Nucleus accumbens (tissue), 56 donors: ENCODE measurements at regions not wholly inside any gene's neighbourhood (a gene's known extent, or its start where the extent isn't known, plus 50 kb on each side); places are given as distances from the start of the nearest gene placed in this dataset.
"Not testable (repeated sequence)": the region's sequence is repeated elsewhere in the genome, so short reads cannot be mapped to it uniquely, and the experiment has no call there.

Experiments
- DNase-seq, 56 donors: peaks; one replicate each; lab custom pipeline; 2025; lab: John Stamatoyannopoulos, UW

DNA sequence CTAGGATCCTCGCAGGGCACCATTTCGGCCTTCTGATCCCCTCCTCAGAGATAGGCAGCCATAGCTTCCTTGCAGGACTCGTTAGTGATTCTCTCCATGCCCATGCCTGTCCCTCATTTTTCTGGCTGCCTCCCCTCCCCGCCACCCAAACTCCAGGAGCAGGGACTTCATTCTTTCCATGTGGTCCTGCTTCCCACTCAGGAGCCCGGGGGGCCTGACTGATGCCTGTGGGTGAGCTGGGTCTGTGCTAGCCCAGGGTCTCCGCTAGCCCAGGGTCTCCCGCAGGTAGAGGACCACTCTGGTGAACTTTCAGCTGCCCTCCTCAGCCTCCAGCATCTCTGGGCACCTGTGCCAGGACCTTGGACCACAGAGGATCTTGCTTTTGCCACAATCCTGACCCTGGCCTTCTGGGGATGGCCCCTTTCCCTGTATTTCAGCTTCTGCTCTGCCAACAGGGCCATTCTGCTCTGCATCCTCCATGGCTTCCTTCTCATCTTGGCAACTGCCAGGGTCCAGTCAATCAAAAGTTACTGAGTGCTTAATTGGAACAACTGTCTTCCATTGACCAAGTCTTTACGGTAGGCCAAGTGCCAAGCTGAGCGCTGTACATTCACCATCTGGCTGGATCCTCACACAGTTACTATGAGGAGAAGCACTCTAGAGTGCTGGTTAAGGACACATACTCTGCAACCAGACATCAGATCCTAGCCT is 152.2 kb downstream of the EFNB1 start:
- no peak for DNase-seq

DNA sequence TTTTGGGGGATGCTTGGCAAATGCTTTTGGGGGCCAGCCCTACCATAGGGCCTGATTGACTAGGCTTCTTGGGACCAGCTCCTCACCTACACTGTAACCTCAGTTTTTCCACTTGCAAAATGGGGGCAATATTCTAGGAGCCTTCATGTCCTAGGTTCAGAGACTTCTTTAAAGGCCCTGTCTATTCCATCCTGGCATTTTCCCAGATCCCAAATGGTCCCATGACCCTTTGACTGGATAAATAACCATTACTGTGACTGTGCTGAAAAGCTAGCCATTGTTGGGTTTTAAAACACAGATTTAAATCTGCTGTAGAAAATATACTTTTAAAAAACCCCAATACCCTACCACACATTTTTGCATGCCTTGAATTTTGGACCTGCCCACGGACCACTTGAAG is 149.8 kb downstream of the EFNB1 start:
- no peak for DNase-seq

DNA sequence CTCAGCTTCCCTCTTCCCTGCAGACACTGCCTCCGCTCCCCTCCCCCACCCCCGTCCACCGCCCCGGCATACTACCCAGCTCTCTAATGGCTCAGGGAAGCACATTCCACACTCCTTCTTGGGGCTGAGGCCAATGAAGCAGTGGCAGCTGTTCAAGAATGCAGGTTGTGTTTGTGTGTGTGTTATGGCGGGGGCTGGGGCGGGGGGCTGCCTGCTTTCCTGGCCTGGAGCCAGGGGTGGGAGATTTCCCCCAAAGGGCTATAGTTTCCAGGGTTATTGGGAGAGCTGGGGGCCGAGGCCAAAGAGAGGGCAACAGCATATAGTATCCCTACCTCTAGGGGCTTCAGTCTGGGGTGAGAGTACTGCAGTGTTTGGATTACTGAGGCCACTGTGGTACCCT is 149.4 kb downstream of the EFNB1 start:
- no peak for DNase-seq

DNA sequence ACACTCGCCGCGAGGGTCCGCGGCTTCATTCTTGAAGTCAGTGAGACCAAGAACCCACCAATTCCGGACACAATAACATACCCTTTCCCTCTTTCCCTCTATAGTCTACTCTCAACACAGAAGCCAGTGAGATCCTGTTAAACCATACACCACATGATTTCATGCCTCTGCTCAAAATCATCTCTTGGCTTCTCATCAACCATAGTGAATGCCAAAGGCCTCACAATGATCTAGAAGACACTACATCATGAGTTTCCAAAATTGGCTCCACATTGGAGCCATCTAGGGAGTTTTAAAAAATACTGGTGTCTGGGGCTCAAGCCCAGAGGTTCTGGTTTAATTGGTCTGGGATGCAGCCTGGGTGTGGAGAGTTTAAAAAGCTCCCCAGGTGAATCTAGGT is 124.5 kb downstream of the EFNB1 start:
- no peak for DNase-seq

DNA sequence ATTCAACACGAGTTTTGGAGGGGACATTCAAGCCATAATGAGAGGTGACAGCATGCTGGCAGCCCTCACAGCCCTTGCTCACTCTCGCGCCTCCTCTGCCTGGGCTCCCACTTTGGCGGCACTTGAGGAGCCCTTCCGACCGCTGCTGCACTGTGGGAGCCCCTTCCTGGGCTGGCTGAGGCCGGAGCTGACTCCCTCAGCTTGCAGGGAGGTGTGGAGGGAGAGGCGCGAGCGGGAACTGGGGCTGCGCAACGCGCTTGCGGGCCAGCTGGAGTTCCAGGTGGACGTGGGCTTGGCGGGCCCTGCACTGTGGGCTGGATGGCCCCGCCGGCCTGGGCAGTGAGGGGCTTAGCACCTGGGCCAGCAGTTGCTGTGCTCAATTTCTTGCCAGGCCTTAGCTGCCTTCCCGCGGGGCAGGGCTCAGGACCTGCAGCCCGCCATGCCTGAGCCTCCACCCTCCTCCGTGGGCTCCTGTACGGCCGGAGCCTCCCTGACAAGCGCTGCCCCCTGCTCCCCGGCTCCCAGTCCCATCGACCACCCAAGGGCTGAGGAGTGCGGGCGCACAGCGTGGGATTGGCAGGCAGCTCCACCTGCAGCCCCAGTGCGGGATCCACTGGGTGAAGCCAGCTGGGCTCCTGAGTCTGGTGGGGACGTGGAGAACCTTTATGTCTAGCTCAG is 123.3 kb downstream of the EFNB1 start:
- DNase-seq, result not testable (repeated sequence)

DNA sequence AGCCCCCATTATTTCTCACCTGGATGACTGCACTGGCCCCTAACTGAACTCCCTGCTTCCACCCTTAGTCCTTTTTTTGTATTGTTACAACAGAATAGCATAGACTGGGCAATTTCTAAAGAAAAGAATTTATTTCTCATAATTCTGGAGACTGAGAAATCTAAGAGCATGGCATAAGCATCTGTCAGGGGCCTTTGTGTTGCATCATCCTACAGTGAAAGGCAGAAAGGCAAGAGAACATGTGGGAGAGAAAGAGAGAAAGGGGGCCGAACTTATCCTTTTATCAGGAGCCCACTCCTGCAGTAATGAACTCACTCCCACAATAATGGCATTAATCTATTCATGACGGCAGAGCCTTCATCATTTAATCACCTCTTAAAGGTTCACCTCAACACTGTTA is 122.1 kb downstream of the EFNB1 start:
- DNase-seq, result no peak

DNA sequence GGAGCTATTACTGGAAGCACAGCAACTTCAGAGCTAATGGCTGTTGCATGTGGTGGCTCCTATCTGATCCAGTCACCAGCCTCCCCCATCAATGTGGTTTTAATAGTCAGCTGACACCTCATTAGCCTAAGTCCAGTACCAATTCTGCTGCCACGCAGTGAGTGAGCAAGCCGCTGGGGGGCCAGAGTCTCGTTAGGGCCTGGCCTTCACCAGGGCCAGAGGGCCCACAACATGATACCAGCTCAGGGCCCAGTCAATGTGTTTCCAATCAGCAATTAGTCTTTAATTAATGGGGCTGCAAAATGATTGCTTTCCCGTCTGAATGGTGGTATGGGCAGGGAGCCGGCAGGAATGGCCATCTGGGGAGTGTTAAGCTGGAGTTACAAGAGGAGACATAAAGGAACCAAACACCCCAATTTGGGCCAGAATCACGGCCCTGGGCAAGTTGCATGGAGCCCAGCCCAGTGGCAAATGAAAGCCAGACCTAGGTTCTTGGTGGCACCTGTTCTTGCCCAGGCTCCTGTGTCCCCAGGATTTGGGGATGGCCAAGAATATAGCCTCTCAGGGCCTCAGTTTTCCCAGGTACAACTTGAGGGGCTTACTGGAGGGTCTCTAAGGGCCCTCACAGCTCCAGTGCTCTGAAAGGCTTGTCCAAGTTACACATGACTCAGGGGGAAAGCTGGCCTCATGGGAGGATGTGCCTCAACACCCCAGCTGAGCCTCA is 119.2 kb downstream of the EFNB1 start:
- no peak for DNase-seq

DNA sequence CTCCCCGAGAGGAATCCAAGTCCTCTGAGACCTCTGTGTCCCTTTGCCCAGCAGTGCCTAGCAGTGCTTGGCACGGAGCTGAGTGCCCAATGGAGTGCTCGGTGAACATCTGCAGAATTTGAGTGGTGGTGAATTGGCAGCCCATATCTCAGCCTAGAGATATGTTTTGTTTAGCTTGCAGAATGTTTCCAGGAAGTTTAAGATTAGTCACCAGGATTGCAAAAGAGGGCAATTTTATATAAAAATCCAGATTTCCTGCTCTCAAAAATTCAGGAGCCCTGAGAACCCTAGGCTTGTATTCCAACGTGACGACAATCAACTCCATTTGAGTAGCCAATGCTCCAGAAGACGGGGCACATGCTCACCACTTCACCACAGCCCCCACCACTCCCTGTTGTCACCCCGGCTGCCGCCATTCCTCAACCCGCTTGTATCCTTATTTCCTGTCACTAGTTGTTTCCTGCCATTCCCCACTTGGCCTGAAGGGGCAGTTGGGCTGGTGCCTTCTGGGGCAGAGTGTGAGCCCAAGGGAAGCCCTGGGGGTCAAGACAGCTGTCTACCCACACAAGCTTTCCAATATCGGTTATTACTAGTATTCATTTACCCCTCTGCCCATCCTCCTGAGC is 116.9 kb downstream of the EFNB1 start:
- DNase-seq, result no peak

DNA sequence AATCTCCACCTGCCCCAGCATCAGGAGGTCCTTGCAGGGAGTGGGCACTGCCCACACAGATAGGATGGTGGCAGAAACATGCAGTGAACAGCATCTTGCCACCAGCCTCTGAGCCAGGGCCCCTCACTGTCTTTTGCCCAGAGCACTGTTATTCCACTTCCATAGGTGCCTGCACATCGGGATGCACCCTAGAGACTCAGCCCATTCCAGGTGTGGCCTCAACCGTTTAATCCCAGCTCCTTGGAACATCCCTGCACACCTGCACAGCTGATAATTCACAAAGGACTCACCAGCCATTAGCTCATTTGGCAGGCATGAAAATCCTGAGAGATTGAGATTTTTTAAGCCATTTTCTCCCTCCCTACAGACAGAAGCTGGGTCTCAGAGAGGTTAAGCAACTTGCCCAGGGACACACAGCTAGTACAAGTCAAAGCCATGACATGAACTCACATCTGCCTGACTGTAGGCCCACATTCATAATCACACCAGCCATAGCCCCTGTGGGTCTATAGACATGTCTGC is 116.3 kb downstream of the EFNB1 start:
- DNase-seq, result no peak

DNA sequence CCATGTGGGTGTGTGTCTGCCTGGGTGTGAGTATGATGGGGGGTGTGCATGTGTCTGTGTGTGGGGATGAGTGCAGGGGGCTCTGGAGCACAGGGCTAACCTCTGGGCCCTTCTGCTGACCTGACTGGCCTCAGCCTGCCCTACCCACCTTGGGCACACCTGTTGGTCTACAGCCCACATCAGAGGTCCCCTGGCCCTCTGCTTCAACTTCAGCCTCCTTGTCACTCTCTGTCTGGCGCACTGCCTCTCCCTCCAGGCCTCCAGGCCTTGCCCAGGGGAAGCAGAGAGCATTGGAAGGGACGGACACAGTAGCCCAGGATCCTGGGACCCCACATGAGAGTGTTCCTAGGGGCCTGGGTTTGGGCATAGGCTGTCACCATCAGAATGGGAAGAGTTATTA is 115.4 kb downstream of the EFNB1 start:
- DNase-seq, result no peak

DNA sequence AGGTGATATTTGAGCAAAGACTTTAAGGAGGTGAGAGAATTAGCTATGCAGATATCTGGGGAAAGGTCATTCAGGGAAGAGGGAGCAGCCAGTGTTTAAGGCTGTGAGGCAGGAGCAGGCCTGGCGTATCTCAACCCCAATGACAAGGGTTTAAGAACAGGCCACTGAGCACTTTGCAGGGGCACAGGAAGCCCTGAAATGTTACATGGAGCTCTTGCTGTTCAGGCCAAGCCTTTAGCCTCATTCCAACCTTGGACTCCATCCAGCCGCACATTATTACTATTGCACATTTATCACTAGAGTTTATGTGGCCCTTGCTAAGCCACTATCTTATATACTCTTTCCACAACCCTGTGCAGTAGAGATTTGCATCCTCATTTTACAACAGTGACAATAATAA is 114.0 kb downstream of the EFNB1 start:
- no peak for DNase-seq

DNA sequence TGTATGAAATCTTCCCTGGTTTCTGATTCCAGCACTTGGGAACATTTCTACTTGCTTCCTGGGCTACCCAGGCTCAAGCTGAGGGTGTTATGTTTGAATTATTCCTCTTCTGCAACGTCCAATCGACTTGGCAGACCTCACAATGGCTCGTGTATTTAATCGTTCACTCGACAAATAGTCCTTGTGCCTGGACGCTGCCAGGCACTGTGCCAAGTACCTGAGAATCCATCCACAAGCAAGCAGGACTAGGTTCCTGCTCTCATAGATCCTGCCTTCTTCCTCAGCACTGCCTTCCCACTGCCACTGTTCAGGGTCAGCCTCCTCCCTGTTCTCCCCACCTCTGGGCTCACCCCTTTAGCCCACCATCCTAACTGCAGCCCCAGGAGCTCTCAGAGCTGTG is 113.3 kb downstream of the EFNB1 start:
- no peak for DNase-seq

DNA sequence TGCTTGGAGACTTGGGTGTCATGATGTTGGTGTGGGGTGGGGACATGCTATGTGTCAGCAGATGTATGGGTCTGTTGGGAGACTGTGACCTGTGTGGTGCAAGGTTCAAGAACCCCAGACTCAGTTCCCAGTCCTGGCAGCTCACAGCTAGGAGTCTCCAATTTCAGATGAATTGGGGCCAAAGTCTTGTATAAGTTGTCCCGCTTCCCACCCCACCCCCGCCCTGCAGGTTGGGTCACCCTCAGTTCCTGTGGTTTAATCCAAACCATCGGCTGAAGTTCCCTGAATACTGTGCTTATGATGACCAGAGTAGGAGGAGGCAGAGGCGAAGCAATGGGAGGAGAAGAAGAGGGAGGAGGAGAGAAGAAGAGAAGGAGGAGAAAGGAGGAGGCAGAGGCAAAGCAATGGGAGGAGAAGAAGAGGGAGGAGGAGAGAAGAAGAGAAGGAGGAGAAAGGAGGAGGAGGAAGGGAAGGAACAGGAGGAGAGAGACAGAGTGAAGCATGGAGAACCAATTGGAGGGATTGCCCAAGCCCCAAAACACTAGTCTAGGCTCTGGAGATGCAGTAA is 112.6 kb downstream of the EFNB1 start:
- DNase-seq, result no peak

DNA sequence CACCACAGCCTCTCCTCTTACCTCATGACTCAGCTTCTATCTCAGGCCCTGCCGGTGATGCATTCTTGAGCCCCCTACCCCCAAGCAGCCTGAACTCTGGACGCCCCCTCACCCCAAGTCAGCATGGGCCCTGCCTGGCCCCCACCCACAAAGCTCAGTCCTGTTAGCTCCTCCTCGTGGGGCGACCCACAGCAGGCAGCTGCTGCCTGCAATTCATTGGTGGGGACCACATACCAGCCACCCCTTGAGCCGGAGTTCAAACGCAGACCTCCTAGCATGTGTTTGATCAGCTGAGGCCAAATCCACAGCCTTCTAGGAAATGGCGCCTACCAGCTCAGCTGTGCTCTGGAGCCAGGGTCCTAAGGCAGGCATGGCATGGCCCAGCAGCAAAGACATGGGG is 111.8 kb downstream of the EFNB1 start:
- no peak for DNase-seq

DNA sequence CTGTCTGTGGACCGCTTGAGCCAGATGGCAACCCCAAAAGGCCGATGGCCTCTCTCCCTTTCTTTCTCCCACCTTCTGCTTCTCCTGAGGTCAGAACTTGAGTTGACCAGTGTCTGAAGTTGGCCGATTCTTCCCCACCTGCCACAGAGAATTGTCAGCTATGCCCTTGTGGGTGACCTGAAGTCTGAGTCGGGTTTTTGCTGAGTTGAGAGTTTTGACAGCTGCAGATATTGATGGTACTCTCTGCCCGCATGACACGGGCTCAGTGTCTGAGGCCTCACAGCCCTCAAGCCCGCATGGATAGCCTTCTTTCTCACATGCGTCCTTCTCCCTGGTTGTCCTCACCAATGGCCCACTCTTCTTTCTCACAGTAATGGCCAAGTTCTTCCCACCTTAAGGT is 111.0 kb downstream of the EFNB1 start:
- no peak for DNase-seq

DNA sequence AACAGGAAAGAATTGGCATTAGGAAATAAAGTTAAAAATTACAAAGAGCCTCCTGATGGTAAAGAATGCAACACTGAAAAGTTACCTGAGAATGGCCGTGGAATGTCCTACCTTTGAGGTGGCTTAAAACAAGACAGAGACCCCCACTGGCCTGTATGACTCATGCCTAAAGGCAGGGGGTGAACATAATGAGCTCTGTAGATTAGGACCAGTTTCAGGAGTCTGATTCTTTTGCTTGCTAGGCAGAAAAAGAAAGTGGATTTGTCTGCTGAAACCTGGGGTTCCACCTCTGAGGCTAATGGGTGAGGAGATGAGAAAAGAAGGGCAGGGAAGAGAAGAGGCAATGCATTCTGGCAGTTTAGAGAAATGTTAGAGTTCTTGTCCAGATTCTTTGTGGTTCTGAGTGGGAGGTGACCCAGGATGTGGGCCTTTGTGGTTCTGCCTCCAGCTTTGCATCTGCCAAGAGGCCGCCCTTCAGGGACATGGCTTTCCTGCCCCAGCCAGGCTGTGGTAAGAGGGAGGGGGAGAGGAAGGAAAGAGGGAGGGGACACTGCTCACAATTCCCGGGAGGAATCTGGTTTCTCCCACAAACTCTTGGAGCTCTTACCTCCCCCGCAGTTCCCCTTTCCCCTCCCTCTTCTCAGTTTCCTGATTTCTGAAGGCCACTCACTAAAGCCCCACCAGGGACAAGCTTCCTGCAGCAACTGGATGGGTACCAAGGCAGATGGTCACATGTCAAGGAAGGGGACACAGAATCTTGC is 109.6 kb downstream of the EFNB1 start:
- DNase-seq, result no peak

DNA sequence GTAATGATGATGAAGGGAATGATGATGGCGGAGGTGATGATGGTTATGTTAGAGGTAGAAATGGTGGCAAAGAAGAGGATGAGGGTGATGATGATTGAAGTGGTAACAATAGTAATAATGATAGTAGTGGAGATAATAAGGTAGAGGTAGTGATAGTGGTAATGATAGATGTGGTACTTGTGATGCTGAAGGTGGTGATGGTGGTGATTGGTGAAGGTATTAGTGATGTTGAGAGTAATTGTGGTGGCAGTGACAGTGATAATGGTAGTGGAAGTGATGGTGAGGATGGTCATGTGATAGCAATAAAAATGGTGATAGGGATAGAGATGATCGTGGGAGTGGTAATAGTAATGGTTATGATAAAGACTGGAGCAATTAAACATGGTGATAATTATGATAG is 108.8 kb downstream of the EFNB1 start:
- no peak for DNase-seq

DNA sequence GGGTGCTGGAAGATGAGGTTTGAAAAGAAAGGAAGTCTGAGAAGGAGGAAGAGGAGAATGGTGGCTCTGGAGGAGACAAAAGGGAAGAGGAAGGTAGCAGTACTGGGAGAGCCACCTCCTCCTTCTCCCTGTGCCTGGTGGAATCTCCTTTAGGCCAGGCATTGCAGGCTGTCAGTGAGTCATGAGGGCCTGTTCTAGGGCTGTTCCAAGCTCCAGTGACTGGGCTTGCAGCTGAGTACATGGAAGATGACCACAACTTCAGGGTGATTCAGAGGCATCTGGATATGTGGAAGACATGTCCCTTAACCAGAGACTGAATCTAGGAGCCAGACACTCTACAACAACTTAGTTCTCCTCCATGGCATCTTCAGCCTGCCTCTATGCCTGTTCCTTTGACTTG is 107.8 kb downstream of the EFNB1 start:
- no peak for DNase-seq

DNA sequence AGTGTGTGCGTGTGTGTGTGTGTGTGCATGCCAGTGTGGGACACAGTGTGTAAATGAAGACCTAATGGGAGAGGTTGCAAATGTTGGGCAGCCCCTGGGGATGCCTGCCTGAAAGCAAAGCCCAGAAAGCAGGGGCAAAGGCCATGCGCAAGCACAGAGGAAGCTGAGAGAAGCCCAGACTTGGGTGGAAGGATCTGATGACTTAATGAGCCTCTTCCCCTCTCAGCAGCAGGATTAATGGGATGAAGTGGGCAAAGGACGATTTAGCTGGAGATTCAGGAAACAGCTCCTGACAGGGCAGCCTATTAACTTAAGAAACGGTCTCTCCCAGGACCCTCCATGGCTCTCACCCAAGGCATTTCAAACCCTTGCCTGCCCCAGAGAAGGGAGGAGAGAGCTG is 107.3 kb downstream of the EFNB1 start:
- no peak for DNase-seq

DNA sequence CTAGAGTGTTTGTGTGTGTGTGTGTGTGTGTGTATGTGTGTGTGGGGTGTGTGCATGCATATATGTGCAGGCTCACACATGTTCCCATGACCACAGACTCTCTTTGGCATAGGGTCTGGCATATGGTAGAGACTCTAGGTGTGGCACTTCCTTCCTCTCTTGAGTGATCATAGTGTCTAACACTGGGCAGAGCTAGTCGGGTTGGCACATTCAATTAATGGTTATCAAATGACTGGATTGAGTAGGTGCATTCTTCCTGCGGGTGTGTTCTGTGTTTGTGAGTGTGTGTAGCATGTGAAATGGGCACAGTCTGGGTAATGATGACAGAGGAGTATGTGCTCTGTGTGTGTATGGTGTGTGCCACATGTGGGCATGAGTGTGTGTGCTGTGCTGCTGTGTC is 106.5 kb downstream of the EFNB1 start:
- DNase-seq, result no peak
